Naive B cell (primary cell): ENCODE measurements at regions not wholly inside any gene's neighbourhood (a gene's known extent, or its start where the extent isn't known, plus 50 kb on each side); places are given as distances from the start of the nearest gene placed in this dataset.
"Not testable (repeated sequence)": the region's sequence is repeated elsewhere in the genome, so short reads cannot be mapped to it uniquely, and the experiment has no call there.

Experiments used
- ATAC-seq, 2 donors: fragments of 150-1000 bp; cut with Tn5 transposase; 2 replicates each; pipeline ENCODE4 v1.10.0; 2021; ENCODE audit warnings: low read depth in 2 of 2, mild to moderate bottlenecking in 2 of 2, moderate library complexity in 2 of 2
- DNase-seq: peaks from one replicate; pipeline ENCODE4 v3.0.0; 2022
- H3K27ac Mint-ChIP-seq, 6 donors: one replicate each; pipeline ENCODE4 v1.8.0; 2020 to 2022; ENCODE audit warnings: mild to moderate bottlenecking in 6 of 6, mixed read lengths in 6 of 6, moderate library complexity in 5 of 6, inconsistent platforms in 2 of 6
- H3K27me3 Mint-ChIP-seq, 3 donors: one replicate each; pipeline ENCODE4 v1.8.0; 2021 to 2022; ENCODE audit warnings: mixed read lengths in 3 of 3, mild to moderate bottlenecking in 1 of 3
- H3K36me3 Mint-ChIP-seq, 2 donors: one replicate each; pipeline ENCODE4 v1.8.0; 2020 to 2022; ENCODE audit warnings: mixed read lengths in 2 of 2, inconsistent platforms in 1 of 2, mild to moderate bottlenecking in 1 of 2
- H3K4me1 Mint-ChIP-seq, 3 donors: one replicate each; pipeline ENCODE4 v1.8.0; 2020 to 2022; ENCODE audit warnings: mixed read lengths in 3 of 3, inconsistent platforms in 1 of 3, mild to moderate bottlenecking in 1 of 3, moderate library complexity in 1 of 3
- H3K4me3 Mint-ChIP-seq, 8 donors: one replicate each; pipeline ENCODE4 v1.8.0; 2020 to 2022; ENCODE audit warnings: mild to moderate bottlenecking in 8 of 8, mixed read lengths in 8 of 8, moderate library complexity in 8 of 8, inconsistent platforms in 2 of 8
- H3K9me3 Mint-ChIP-seq, 7 donors: one replicate each; pipeline ENCODE4 v1.8.0; 2020 to 2022; ENCODE audit warnings: mixed read lengths in 7 of 7, mild to moderate bottlenecking in 5 of 7, inconsistent platforms in 2 of 7, moderate library complexity in 1 of 7

- peak overlapping the region in 6 of 8 donors; percentile 9 to 90 (median 60) for H3K4me3 Mint-ChIP-seq
- peak overlapping the region in 3 of 6 donors; percentile 12 to 84 (median 74) for H3K27ac Mint-ChIP-seq
- H3K27me3 Mint-ChIP-seq, DNase-seq, H3K9me3 Mint-ChIP-seq, ATAC-seq, H3K36me3 Mint-ChIP-seq: not testable (repeated sequence)
- peaks cover 0 to 20% (median 3%) of the 10 kb centered on the region in 3 donors for H3K4me1 Mint-ChIP-seq
Measured at GRCh38 chr5:34245813-34246212, 202.8 kb upstream of the C1QTNF3 start.

GRCh38 chr5:34258598-34258997 is 215.6 kb upstream of the C1QTNF3 start:
- not testable (repeated sequence) for DNase-seq, H3K9me3 Mint-ChIP-seq, ATAC-seq, H3K27ac Mint-ChIP-seq, H3K36me3 Mint-ChIP-seq, H3K4me3 Mint-ChIP-seq, H3K4me1 Mint-ChIP-seq, H3K27me3 Mint-ChIP-seq

GRCh38 chr5:34261020-34261419 is 218.0 kb upstream of the C1QTNF3 start:
- ATAC-seq, result not testable (repeated sequence)

DNA sequence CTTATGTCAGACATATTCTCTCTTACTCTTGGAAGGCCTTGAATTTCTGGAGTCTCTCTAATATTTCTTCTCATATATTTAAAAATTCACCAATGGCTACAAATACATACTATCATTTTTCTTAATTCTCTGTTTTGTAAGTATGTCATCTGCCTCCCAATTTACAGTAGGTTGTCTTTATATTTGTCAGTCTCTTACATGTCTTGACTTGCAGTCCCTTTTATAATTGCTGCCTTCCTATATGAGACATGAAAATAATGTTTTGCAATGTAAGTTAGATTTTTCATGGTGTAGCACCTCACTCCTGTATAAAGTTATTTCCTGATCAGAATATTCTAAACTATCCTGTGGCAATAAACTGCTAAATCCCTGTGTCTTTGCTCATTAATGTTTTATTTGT is 223.1 kb upstream of the C1QTNF3 start:
- H3K27me3 Mint-ChIP-seq, DNase-seq, H3K4me1 Mint-ChIP-seq, H3K27ac Mint-ChIP-seq, ATAC-seq, H3K36me3 Mint-ChIP-seq, H3K4me3 Mint-ChIP-seq: not testable (repeated sequence)
- H3K9me3 Mint-ChIP-seq, result peaks cover 0 to 10% (median 4%) of the 10 kb centered on the region in 7 donors

More at GRCh38 chr5:34261020-34261419, 218.0 kb upstream of the C1QTNF3 start:
- not testable (repeated sequence) for H3K9me3 Mint-ChIP-seq, H3K27ac Mint-ChIP-seq, H3K36me3 Mint-ChIP-seq, H3K27me3 Mint-ChIP-seq, DNase-seq, H3K4me1 Mint-ChIP-seq, H3K4me3 Mint-ChIP-seq

DNA sequence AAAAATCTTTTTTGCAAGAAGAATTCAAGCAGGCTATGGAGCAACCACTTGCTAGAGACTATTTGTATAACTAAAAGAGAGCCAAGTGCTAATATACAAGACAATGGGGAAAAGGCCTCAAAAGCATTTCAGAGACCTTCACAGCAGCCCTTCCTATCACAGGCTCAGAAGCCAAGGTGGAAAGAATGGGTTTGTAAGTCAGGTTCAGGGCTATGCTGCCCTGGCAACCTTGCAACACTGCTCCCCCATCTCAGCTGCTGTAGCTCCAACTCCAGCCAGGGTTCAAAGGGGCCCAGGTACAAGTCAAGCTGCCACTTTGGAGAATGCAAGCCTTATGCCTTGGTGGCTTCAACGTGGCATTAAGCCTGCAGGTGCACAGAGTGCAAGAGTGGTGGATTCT is 253.7 kb upstream of the C1QTNF3 start:
- H3K27me3 Mint-ChIP-seq, result peaks cover 0 to 12% (median 0%) of the 10 kb centered on the region in 3 donors
- not testable (repeated sequence) for H3K9me3 Mint-ChIP-seq, ATAC-seq, H3K27ac Mint-ChIP-seq, H3K36me3 Mint-ChIP-seq, DNase-seq, H3K4me1 Mint-ChIP-seq, H3K4me3 Mint-ChIP-seq

DNA sequence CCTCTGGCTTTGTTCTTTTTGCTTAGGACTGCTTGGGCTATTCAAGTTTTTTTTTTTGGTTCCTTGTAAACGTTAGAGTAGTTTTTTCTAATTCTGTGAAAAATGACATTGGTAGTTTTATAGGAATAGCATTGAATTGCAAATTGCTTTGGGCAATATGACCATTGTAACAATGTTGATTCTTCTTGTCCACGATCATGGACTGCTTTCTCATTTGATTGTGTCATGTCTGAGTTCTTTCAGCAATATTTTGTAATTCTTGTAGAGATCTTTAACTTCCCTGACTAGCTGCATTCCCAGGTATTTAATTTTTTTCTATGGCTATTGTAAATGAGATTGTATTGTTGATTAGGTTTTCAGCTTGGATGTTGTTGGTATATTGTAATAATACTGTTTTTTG is 286.2 kb upstream of the C1QTNF3 start:
- not testable (repeated sequence) for H3K27ac Mint-ChIP-seq, DNase-seq, H3K4me3 Mint-ChIP-seq, H3K9me3 Mint-ChIP-seq, ATAC-seq, H3K36me3 Mint-ChIP-seq, H3K4me1 Mint-ChIP-seq, H3K27me3 Mint-ChIP-seq

DNA sequence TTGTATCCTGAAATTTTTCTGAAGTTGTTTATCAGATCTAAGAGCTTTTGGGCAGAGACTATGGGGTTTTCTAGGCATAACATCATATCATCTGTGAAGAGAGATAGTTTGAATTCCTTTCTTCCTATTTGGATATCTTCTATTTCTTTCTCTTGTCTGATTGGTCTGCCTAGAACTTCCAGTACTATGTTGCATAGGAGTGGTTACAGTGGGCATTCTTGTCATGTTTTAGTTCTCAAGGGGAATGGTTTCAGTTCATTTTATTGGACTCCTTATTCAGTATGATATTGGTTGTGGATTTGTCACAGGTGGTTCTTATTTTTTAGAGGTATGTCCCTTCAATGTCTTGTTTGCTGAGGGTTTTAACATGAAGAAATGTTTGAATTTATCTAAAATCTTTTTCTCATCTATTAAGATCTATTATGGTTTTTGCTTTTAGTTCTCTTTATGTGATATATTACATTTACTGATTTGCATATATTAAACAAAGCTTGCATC is 286.6 kb upstream of the C1QTNF3 start:
- not testable (repeated sequence) for H3K27ac Mint-ChIP-seq

DNA sequence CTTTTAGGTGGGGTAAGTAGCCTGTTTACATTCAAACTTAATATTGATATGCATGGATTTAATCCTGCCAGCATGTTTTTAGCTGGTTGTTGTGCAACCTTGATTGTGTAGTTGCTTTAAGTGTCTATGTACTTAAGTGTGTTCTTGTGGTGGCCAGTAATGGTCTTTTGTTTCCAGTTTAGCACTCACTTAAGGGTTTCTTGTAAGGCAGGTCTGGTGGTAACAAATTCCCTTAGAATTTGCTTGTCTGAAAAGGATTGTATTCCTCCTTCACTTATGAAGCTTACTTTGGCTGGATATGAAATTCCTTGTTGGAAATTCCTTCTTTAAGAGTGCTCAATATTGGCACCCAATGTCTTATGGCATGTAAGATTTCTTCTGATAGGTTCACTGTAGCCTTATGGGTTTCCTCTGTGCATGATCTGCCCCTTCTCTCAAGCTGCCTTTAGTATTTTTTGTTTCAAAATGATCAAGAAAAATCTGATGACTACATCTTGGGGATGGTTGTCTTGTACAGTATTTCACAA is 289.0 kb upstream of the C1QTNF3 start:
- not testable (repeated sequence) for H3K27me3 Mint-ChIP-seq

More for the DNA sequence above, 286.6 kb upstream of the C1QTNF3 start:
- not testable (repeated sequence) for H3K4me3 Mint-ChIP-seq, ATAC-seq, H3K27me3 Mint-ChIP-seq, H3K4me1 Mint-ChIP-seq, H3K9me3 Mint-ChIP-seq, H3K36me3 Mint-ChIP-seq, DNase-seq

DNA sequence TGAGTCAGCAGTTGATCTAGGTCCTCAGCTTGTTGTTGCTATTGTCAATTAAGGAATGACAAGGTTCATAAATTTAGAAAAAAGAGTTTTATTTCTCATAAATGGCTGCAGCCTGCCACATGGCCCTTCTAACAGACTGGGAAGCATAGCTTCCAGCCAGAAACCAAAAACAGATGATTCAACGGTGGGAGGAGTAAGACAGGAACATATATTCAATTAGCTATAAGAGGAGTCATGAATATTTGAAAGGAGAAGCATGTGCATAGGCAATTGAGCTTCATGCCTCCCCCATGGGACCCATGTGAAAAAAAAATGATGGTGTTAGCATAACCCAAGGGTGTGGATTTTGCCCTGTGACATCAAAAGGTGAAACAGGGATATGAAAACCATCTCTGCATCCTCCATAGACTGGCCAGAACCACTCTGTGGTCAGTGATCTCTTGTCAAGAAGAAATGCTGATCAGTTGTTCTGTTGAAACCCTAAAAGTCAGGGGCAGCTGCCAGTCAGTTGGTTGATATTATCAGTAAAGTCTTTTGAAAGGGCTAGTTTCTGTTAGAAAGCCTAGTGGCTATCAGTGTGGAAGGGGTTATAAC is 296.5 kb upstream of the C1QTNF3 start:
- not testable (repeated sequence) for H3K27me3 Mint-ChIP-seq, DNase-seq, H3K4me3 Mint-ChIP-seq, ATAC-seq, H3K9me3 Mint-ChIP-seq, H3K36me3 Mint-ChIP-seq, H3K27ac Mint-ChIP-seq, H3K4me1 Mint-ChIP-seq

More for the DNA sequence above, 289.0 kb upstream of the C1QTNF3 start:
- ATAC-seq, H3K27ac Mint-ChIP-seq, DNase-seq, H3K36me3 Mint-ChIP-seq, H3K9me3 Mint-ChIP-seq, H3K4me1 Mint-ChIP-seq, H3K4me3 Mint-ChIP-seq: not testable (repeated sequence)

DNA sequence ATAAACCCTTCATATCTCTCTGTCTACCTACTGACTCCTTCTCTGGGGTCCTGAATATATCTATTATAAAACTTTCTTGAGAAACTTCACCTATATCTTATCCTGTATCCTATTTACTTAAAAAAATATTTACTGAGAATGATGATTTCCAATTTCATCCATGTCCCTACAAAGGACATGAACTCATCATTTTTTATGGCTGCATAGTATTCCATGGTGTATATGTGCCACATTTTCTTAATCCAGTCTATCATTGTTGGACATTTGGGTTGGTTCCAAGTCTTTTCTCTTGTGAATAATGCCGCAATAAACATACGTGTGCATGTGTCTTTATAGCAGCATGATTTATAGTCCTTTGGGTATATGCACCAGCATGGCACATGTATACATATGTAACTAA is 301.7 kb upstream of the RAI14 start:
- not testable (repeated sequence) for H3K4me1 Mint-ChIP-seq, ATAC-seq

DNA sequence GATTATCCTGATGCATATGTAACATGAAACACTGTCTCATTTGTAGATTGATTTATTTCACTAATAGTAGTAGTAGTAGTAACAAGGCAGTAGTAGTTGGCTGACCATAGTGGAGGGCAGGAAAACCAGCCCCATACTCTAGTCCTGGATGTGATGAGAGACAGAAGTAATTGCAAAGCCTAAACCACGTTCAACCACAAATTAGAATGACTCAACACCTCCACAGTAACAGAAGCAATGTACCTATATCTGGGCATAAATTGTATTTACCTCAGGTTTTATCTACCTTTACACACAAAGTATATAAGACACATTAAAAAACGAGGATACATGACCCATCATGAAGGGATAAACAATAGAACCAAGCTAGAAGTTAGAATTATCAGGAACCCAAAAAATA is 284.7 kb upstream of the RAI14 start:
- ATAC-seq, H3K36me3 Mint-ChIP-seq, H3K4me1 Mint-ChIP-seq, H3K27ac Mint-ChIP-seq, H3K27me3 Mint-ChIP-seq, DNase-seq, H3K4me3 Mint-ChIP-seq: not testable (repeated sequence)
- peaks cover 0 to 20% (median 4%) of the 10 kb centered on the region in 7 donors for H3K9me3 Mint-ChIP-seq

More for the DNA sequence above, 301.7 kb upstream of the RAI14 start:
- not testable (repeated sequence) for H3K27ac Mint-ChIP-seq, H3K27me3 Mint-ChIP-seq, DNase-seq, H3K36me3 Mint-ChIP-seq, H3K4me3 Mint-ChIP-seq, H3K9me3 Mint-ChIP-seq

- not testable (repeated sequence) for DNase-seq, H3K4me1 Mint-ChIP-seq, H3K36me3 Mint-ChIP-seq, H3K27me3 Mint-ChIP-seq, ATAC-seq, H3K4me3 Mint-ChIP-seq, H3K27ac Mint-ChIP-seq
- H3K9me3 Mint-ChIP-seq, result peaks cover 0 to 16% (median 2%) of the 10 kb centered on the region in 7 donors
Measured at GRCh38 chr5:34371817-34372216, 284.3 kb upstream of the RAI14 start.

DNA sequence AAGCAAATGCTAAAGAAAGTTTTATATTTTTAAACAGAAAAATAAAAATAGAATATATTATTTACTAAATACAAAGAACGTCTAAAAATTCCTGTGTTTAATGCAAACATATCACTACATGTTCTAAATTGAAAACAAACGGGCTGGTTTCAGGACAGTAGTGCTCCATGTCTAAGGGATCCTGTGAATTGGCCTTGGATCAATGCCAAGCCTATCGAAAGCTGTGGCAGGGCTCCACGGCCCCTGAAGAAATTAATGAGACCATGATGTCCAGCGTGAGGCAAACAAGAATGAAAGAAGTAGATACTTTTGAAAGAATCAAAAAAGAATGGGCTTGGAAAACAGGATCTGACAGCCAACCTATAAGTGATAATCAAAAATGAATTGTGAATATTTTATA is 283.4 kb upstream of the RAI14 start:
- H3K27ac Mint-ChIP-seq, H3K4me1 Mint-ChIP-seq, ATAC-seq, H3K36me3 Mint-ChIP-seq, DNase-seq, H3K9me3 Mint-ChIP-seq, H3K4me3 Mint-ChIP-seq, H3K27me3 Mint-ChIP-seq: not testable (repeated sequence)

- H3K36me3 Mint-ChIP-seq, H3K27me3 Mint-ChIP-seq, H3K4me1 Mint-ChIP-seq, H3K9me3 Mint-ChIP-seq, H3K27ac Mint-ChIP-seq, ATAC-seq, H3K4me3 Mint-ChIP-seq, DNase-seq: not testable (repeated sequence)
Measured at GRCh38 chr5:34377651-34378050, 278.5 kb upstream of the RAI14 start.
